Activated CD4-positive, alpha-beta T cell treated with anti-CD3 and anti-CD28 coated beads, Interleukin-2, amount 50 U/mL, for 48 hours (primary cell): ENCODE measurements at regions not wholly inside any gene's neighbourhood (a gene's known extent, or its start where the extent isn't known, plus 50 kb on each side); places are given as distances from the start of the nearest gene placed in this dataset.
A peak's percentile ranks its signal among the peaks of the same experiment; 100 is the strongest.
"Not testable (repeated sequence)": the region's sequence is repeated elsewhere in the genome, so short reads cannot be mapped to it uniquely, and the experiment has no call there.

Experiments
- DNase-seq, 2 experiments: peaks; one replicate each; pipeline ENCODE4 v3.0.0-alpha.2; 2020

GRCh38 chr21:14058566-14058965 is 152.2 kb downstream of the LIPI start:
- DNase-seq: no peak

DNA sequence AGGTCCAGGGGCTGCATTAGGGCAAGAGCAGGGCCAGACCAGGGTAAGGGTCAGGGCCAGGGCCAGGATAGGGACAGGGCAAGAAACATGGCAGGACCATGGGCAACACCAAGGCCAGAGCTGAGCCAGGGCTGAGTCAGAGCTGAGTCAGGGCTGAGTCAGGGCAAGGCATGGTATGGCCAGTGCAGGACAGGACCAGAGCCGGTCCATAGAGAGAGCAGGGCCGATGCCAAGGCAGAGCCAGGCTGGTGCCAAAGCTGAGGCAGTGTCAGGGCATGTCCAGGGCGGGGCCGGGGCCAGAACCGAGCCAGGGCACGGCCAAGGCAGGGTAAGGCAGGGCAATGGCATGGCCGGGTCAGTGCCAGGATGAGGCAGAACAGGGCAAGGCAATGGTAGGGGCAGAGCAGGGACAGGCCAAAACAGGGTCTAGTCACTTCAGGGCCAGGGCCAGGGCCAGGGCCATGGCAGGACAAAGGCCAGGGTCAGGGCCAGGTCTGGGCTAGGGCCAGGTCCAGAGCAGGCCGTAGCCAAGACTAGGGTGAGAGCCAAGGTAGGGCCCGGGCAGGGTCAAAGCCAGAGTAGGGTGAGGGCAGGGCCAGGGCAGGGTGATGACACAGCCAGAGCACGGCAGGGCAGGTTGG is 152.8 kb downstream of the LIPI start:
- DNase-seq: not testable (repeated sequence)

- DNase-seq: no peak
Measured at GRCh38 chr21:14057313-14057712, 153.4 kb downstream of the LIPI start.

DNA sequence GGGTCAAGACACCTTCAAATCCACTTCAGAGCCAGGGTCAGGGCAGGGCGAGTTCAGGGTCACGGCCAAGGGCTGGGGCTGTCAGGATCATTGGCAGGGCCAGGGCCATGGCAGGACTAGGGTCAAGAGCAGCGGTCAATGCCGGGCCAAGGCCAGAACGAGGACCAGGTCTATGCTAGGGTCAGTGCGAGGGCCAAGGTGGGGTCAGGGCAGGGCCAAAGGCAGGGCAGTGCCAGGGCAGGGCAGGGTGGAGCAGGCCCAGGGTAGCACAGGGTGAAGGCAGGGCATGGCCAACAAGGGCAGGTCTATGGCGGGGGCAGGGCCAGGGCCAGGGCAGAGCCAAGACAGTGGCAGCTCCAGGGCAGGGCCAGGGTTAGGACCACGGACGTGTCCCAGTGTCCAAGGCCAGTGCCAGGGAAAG is 154.0 kb downstream of the LIPI start:
- no peak for DNase-seq

DNA sequence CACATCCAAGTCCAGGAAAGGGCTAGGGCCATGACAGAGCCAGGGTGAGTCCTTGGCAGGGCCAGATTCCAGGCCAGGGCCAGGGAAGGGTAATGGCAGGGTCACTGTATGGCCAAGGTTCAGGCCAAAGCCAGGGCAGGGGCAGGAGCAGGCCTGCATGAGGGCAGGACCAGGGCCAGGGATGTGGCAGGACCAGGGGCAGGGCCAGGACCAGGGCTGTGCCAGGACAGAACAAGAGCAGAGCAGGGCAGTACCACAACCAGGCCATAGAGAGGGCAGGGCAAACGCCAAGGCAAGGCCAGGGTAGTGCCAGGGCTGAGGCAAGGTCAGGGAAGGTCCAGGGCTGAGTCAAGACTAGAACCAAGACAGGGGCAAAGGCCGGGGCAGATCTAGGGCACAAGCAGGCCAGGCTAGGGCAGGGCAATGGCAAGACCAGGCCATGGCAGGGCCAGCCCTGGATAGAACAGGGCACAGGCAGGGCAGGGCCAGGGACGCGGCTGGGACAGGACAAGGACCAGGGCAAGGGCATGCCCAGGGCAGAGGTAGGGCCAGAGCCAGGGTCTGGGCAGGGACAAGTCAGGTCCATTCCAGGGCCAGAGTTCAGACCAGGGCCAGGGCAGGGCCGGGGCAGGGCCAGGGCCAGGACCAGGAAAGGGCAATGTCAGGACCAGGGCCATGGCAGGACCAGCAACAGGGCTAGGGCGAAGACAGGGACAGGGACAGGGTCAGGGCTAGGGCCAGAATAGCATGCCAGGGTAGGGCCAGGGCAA is 154.8 kb downstream of the LIPI start:
- not testable (repeated sequence) for DNase-seq

DNA sequence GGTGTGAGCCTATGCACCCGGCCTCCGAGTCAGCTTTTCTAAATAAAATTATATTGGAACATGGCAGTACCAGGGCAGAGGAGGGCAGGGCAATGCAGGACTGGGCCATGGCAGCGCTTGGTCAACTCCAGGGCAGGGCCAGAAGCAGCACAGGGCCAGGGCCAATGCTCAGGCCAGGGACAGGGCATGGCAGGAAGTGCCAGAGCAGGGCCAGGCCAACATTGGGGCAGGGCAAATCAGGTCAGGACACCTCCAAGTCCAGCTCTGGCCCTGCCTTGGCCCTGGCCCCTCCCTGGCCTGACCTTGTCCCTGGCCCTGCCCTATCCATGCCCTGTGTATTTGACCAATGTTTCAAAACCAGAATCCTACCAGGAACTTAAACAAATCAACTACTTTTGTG is 156.1 kb downstream of the LIPI start:
- no peak for DNase-seq

- no peak for DNase-seq
Measured at GRCh38 chr21:14050121-14050520, 160.6 kb downstream of the LIPI start.

GRCh38 chr21:14046401-14046800 is 164.4 kb downstream of the LIPI start:
- DNase-seq: no peak

- DNase-seq: no peak
Measured at GRCh38 chr21:14040386-14040785, 170.4 kb downstream of the LIPI start.

DNA sequence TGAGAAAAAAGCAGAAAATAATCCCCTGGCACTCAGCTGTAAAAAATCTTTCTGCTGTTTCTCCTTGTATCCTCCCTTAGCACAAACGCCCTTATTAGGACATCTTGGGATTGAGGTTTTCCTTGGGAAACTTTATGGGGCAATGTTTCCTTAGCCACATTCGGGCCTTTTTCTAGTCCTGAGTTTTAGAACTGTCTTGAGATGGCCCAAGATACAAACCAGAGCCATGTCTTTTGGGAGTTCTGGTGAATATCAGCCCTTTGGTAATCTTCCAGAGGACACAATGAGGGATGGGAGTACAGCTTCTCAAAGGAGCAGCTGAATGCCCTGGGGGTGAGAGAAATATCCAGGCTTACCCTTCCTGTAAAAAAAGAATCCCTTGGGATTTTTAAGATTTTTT is 182.1 kb downstream of the LIPI start:
- DNase-seq: not testable (repeated sequence)

- peak; percentile 85 to 91 for DNase-seq
Measured at GRCh38 chr21:14027235-14027869, 183.4 kb downstream of the LIPI start.

- not testable (repeated sequence) for DNase-seq
Measured at GRCh38 chr21:14020108-14020507, 190.6 kb downstream of the LIPI start.

GRCh38 chr21:14015841-14016240 is 194.9 kb downstream of the LIPI start:
- DNase-seq: not testable (repeated sequence)

DNA sequence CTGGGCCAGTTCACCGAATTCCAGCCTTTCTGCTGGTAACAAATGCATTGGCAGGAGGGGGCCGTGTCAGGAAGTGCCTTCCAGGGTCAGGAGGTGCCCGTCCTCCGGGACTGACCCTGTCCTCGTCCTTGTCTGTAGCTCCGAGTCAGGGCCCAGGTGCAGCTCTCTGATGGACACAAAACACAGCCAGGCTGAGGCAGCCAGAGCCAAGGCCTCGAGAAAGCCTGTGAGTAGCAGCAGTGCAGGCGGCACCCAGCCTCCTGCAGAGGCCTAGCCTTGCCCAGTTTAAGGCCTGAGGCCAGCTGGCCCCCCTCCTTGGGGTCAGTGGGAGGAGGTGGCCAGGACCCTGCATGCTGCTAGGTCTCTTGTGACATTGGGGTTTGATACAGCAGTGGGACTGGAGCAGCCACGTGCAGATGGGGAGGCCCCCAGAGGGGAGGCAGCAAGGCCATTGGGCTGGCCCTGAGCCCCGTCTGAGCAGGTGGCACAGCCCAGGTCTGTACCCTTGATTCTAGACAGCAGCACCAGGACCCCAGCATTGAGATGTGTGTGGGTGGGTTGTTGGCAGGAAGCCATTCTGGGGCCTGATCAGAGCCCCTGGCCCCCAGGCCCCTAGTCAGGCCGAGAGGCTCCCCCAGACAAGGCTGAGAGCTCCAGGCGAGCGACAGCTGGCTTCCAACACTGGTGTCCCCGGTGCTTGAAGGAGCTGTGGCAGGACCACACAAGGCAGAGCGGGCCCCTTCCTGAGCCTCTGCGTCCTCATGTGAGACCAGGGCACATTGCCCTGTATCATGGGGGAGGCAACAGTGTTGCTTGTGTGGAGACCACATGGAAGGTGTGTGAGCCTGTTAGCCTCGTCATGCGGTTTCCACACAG is 196.9 kb downstream of the LIPI start:
- DNase-seq: not testable (repeated sequence)

GRCh38 chr21:14013056-14013603 is 197.6 kb downstream of the LIPI start:
- no peak for DNase-seq

DNA sequence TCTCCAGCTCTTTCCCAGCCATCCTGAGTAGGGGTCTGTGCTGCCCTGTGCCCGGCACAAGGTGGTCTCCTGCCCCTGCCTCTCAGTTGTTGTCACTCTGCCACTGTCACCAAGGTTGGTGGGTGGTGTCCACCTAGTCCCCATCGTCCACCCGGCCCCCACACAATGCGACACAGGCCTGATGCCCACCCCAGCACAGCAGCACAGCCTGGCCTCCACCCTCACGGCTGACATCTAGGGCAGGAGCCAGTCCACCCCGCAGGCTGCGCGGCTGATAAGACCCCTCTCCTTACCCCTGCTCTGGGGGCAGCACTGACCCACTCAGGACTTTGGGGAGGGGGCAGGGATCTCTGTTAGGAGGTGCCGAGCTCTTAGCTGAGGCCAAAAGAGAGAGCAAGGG is 198.3 kb downstream of the LIPI start:
- no peak for DNase-seq

DNA sequence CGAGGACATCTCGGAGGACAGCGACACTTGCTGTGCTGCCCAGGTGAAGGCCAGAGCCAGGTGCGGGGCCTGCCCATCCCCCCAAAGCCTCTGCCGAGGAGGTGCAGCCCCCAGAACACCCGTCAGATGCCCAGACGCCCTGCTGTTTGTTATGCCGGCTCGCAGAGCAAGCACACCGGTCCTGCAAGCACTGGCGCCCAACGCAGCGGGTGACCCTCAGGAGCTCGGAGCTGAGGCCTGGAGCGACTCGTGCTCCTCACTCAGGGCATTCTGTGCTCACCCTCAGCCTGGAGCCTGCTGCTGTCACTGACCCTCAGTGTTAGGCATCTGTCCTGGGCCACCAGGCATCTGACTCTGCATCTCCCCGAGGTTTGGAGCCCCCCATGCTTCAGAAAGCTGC is 199.0 kb downstream of the LIPI start:
- DNase-seq: not testable (repeated sequence)

GRCh38 chr21:14011149-14011548 is 199.6 kb downstream of the LIPI start:
- not testable (repeated sequence) for DNase-seq

DNA sequence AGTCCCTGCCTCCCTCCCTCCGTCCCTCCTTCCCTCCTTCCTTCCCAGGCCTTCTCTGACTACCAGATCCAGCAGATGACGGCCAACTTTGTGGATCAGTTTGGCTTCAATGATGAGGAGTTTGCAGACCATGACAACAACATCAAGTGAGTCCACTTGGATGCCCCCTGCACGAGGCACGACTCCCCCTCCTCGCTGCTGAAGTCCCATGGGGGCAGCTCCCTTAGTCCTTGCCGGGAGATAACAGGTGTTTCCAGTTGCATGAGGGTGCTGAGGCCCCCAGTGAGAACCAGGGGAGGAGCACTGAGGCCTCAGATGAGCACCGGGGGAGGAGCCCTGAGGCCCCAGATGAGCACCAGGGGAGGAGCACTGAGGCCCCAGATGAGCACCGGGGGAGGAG is 200.0 kb downstream of the LIPI start:
- DNase-seq: no peak

DNA sequence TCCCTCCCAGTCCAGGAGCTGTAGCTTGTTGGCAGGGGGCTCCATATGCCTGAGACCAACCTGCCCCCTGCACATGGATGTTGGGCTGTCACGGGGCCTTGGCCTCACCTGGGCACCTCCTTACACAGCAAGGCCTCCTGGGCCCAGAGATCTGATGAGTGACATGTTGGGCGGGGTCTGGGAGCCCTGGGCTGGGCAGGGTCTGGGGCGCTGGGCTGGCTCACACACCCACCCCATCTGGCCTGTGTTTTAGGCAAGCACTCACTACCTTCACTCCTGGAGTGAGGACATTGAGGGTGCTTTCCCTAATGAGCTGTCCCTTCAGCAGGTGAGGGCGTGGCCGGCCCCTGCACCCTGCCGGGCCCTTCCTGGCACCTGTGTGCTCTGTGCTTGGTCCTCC is 200.8 kb downstream of the LIPI start:
- DNase-seq: not testable (repeated sequence)

DNA sequence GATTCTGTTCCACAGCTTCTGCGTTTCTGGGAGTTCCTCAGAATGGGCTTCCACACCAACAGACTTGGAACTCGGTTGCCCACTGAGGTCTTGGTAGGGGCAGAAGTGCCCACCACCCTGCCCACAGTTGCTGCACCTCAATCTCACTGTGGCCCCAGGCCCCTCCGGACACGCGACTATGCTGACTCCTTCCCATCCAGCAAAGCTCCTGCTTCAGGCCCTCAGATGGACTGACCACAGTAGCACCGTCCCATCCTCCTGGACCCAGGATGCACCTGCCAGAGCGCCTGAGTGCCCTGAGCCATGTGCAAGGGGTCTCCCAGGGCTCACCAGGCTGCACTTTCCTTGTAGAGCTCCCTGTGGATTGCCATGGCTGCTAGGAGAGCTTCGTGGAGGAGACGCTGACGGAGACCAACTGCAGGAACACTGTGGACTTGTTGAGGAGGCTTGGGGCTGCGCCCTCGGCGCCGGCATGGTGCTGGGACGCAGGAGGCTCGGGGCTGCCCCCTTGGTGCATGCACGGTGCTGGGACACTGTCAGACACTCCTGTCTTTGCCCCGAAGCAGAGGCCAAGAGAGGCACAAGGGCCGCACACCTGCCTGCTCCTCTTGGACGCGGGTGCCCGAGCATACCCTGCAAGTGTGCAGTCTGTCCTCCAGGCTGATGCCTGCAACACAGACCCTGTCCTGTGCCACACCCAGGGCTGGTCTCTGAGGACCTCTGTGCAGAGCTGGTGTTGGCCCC is 201.3 kb downstream of the LIPI start:
- DNase-seq: not testable (repeated sequence)

- not testable (repeated sequence) for DNase-seq
Measured at GRCh38 chr21:14008436-14008835, 202.3 kb downstream of the LIPI start.
